ENCODE measurements at regions not wholly inside any gene's neighbourhood (a gene's known extent, or its start where the extent isn't known, plus 50 kb on each side); places are given as distances from the start of the nearest gene placed in this dataset.

GRCh38 chr10:105879401-105879800 is 1238.3 kb downstream of the SORCS3 start:
- DNase-seq, result no peak
- no peaks in the 10 kb centered on the region for H3K4me1 ChIP-seq
- H3K4me3 ChIP-seq, result no peak overlapping the region
- H3K27ac ChIP-seq, result no peak overlapping the region
- H3K9me3 ChIP-seq, result no peaks in the 10 kb centered on the region
- intact Hi-C loops (cut with DNase I; ENCODE audit: low total_unique reads), result no loop called here
- no peaks in the 10 kb centered on the region for H3K27me3 ChIP-seq
- H3K36me3 ChIP-seq, result no peaks in the 10 kb centered on the region
- TF ChIP-seq POLR2A (IDR thresholded peaks at IDR 0.05) (no peak), CTCF (IDR thresholded peaks at IDR 0.05) (no peak)

- H3K9me3 ChIP-seq, result no peaks in the 10 kb centered on the region
- H3K4me3 ChIP-seq, result no peak overlapping the region
- TF ChIP-seq POLR2A (IDR thresholded peaks at IDR 0.05) (no peak), CTCF (IDR thresholded peaks at IDR 0.05) (no peak)
- no peaks in the 10 kb centered on the region for H3K36me3 ChIP-seq
- intact Hi-C loops (cut with DNase I; ENCODE audit: low total_unique reads), result no loop called here
- no peaks in the 10 kb centered on the region for H3K4me1 ChIP-seq
- DNase-seq, result no peak
- H3K27me3 ChIP-seq, result no peaks in the 10 kb centered on the region
- no peak overlapping the region for H3K27ac ChIP-seq
Observed at GRCh38 chr10:105875050-105875449, 1234.0 kb downstream of the SORCS3 start.

- Histone ChIP-seq H3K36me3 (no peaks in the 10 kb centered on the region), H3K27me3 (no peaks in the 10 kb centered on the region), H3K4me1 (no peaks in the 10 kb centered on the region), H3K27ac (no peak overlapping the region), H3K4me3 (no peak overlapping the region), H3K9me3 (no peaks in the 10 kb centered on the region)
- intact Hi-C loops (cut with DNase I; ENCODE audit: low total_unique reads), result no loop called here
- DNase-seq, result no peak
- TF ChIP-seq POLR2A (IDR thresholded peaks at IDR 0.05) (no peak), CTCF (IDR thresholded peaks at IDR 0.05) (no peak)
Observed at GRCh38 chr10:105872665-105873064, 1231.6 kb downstream of the SORCS3 start.

- intact Hi-C loops (cut with DNase I; ENCODE audit: low total_unique reads), result no loop called here
- H3K4me3 ChIP-seq, result no peak overlapping the region
- no peak for TF ChIP-seq POLR2A (IDR thresholded peaks at IDR 0.05)
- no peak for TF ChIP-seq CTCF (IDR thresholded peaks at IDR 0.05)
- H3K9me3 ChIP-seq, result no peaks in the 10 kb centered on the region
- no peaks in the 10 kb centered on the region for H3K36me3 ChIP-seq
- no peak overlapping the region for H3K27ac ChIP-seq
- H3K27me3 ChIP-seq, result no peaks in the 10 kb centered on the region
- no peak for DNase-seq
- no peaks in the 10 kb centered on the region for H3K4me1 ChIP-seq
Observed at GRCh38 chr10:105868935-105869334, 1227.8 kb downstream of the SORCS3 start.

GRCh38 chr10:105864854-105865253 is 1223.8 kb downstream of the SORCS3 start:
- Histone ChIP-seq H3K27ac (no peak overlapping the region), H3K27me3 (no peaks in the 10 kb centered on the region), H3K9me3 (no peaks in the 10 kb centered on the region), H3K4me1 (no peaks in the 10 kb centered on the region), H3K4me3 (no peak overlapping the region), H3K36me3 (no peaks in the 10 kb centered on the region)
- DNase-seq, result no peak
- TF ChIP-seq CTCF (IDR thresholded peaks at IDR 0.05) (no peak), POLR2A (IDR thresholded peaks at IDR 0.05) (no peak)
- intact Hi-C loops (cut with DNase I; ENCODE audit: low total_unique reads), result no loop called here

All from uterus (tissue), 3 donors.